Anterior cingulate cortex (tissue), 58 donors: ENCODE measurements at regions not wholly inside any gene's neighbourhood (a gene's known extent, or its start where the extent isn't known, plus 50 kb on each side); places are given as distances from the start of the nearest gene placed in this dataset.
"Not testable (repeated sequence)": the region's sequence is repeated elsewhere in the genome, so short reads cannot be mapped to it uniquely, and the experiment has no call there.

Experiments
- DNase-seq, 58 donors: peaks; one replicate each; lab custom pipeline; 2025; lab: John Stamatoyannopoulos, UW

- no peak for DNase-seq
Observed at GRCh38 chr4:65265526-65265925, 404.8 kb downstream of the EPHA5 start.

- DNase-seq = no peak
Observed at GRCh38 chr4:65259296-65259695, 411.0 kb downstream of the EPHA5 start.

GRCh38 chr4:65250916-65251315, 419.4 kb downstream of the EPHA5 start:
- no peak for DNase-seq

GRCh38 chr4:65249111-65249510, 421.2 kb downstream of the EPHA5 start:
- no peak for DNase-seq

GRCh38 chr4:65242156-65242846, 428.0 kb downstream of the EPHA5 start:
- no peak for DNase-seq

- DNase-seq = no peak
Observed at GRCh38 chr4:65241257-65241997, 428.9 kb downstream of the EPHA5 start.

DNA sequence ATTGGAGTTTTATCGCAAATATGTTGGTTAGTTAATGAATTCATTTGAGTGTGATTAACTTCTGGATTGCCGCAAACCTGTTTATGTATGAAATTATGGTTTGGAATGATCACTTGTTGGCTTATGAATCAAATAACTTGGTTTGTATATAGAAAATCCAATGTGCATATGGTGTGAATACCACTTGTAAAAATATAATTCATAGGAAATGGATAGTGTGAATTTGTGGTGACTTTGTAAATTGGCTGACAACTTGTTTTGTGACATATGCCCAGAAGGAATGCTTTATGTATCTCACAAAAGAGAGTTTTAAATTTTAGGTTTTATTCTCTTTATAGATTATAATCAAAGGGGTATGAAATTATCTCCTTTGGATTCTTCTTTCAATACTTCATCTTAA, 436.2 kb downstream of the EPHA5 start:
- no peak for DNase-seq

DNA sequence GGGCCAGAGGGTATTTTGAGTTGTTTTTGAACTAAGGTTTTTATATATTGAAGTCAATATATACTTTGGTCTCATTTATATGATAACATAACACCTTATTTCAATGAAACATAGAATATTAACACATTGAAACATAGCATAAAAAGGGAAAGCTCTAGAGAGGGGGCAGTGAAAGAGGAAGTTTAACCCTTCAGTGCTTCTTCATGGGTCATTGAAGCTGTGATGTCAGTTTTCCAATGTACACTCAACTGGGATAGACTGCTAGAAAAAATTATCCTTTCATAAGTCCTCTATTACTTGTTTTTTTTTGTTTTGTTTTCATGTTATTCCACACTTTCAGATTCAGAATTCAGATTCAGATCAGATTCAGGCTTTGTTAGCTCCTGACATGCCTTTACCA, 442.7 kb downstream of the EPHA5 start:
- DNase-seq = no peak

GRCh38 chr4:65223601-65224000, 446.7 kb downstream of the EPHA5 start:
- no peak for DNase-seq

DNA sequence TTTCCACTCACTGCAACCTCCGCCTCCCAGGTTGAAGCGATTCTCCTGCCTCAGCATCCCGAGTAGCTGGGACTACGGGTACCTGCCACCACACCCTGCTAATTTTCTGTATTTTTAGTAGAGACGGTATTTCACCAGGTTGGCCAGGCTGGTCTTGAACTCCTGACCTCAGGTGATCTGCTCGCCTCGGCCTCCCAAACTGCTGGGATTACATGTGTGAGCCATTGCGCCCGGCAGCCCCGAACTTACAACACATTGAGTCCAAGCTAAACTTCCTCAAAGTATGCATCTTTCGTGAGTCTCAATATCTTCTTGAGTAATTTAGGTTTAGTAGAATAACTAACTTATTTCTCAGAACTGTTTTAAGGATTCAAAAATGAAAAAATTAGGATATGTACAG, 447.2 kb downstream of the EPHA5 start:
- DNase-seq = not testable (repeated sequence)

DNA sequence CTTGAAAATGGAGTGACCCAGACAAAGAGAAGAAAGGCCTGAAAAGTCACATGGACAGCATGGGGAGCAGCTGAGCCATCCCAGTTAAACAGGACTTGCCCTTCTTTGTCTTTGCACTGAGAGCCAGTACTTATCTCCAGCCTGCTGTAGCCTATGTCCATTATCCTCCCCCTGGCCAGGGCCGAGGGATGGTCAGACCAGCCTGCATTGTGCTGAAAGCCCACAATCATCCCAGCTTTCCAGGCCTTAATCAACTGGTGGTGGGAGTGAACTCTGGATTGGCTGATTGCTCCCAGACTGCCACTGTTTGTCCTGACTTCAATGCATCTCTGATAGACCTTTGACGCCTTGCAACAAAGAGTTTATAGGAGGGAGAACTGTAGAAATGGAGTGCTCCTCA, 453.1 kb downstream of the EPHA5 start:
- no peak for DNase-seq

DNA sequence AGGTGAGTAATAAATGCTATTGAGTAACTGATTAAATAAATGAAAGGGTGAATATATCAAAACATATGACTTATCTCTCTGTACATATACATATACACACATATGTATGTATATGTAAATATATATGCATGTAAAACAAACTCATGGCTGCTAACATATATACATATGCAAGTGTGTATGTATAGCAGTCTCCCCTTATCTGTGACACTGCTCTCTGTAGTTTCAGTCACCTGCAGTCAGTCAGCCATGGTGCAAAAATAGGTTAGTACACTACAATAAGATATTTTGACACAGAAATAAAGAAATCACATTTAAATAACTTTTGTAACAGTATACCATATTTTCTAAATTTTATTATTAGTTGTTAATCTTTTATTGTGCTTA, 467.4 kb downstream of the EPHA5 start:
- DNase-seq = no peak

- no peak for DNase-seq
Observed at GRCh38 chr4:65202165-65202852, 468.0 kb downstream of the EPHA5 start.

DNA sequence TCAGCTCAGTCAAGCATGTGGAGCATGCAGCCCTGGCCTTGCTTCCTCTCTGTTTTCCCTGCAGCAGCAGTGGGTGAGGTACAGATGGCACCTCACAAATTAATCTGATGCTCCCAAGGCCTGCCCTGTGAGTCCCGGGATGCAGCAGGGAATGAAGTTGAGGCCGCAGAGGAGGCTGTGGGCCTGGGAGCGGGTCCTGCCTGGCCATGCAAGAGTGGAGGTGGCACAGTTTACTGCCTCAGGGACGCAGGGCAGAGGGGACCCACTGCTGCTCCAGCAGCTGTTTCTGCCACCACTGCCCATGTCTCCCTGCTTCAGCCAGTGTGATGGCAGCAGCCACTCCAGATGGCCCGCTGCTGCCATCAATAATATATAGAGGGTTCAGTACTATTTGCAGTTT, 474.6 kb downstream of the EPHA5 start:
- no peak for DNase-seq

DNA sequence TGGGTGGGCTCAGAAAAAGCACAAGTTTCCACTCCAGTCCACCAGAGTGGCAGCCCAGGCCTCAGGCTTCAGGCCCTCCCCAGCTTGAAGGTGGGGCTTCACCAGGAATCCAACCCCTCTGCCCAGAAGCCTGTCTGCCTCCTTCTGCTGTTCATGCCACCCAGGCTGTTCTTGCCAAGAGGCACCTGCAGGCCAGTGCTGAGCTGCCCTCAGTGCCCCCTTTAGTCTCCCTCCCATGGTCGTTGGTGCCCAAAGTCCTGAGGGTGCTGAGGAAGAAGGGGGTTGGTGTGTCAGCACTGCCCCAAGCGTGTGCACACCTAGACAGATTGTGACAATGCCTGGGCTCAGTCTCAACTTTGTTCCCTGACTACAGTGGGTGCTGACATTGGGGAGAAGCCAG, 475.3 kb downstream of the EPHA5 start:
- no peak for DNase-seq

GRCh38 chr4:65193985-65194384, 476.3 kb downstream of the EPHA5 start:
- no peak for DNase-seq

- DNase-seq = no peak
Observed at GRCh38 chr4:65190780-65191179, 479.5 kb downstream of the EPHA5 start.

DNA sequence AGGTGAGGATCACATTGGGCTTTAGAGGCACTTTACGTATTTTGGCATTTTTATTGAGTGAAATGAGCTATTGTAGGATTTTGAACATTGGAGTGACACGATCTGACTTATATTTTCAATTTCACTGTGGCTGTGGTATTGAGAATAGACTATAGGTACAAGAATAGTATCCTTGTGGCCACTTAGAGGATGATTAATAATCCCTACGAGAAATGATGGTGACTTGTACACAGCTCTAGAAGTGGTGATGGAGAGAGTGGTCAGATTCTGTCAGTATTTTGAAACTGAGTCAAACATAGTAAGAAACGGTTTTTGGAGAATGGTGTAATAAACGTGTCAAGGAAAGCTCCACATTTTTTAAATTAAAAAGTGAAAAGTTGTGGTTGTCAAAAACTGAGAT, 494.7 kb downstream of the EPHA5 start:
- DNase-seq = no peak

GRCh38 chr4:65170768-65171514, 499.3 kb downstream of the EPHA5 start:
- DNase-seq = no peak

DNA sequence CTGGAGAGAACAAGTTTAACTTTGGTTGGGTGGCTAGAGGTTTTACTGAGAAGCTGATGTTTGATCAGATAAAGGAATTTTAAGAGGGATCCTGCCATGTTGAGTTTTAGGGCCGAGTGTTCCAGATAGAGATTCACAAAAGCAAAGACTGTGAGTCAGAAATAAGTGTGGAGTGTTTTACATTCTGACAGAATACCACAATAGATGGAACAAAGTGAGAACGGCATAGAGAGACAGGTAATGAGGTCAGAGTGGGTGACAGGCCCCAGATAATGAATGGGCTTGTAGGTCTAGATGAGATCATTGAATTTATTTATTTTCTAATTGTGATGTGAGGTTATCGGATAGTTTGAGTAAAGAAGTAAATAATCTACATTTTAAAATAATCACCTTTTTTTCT, 502.6 kb downstream of the EPHA5 start:
- DNase-seq = no peak

DNA sequence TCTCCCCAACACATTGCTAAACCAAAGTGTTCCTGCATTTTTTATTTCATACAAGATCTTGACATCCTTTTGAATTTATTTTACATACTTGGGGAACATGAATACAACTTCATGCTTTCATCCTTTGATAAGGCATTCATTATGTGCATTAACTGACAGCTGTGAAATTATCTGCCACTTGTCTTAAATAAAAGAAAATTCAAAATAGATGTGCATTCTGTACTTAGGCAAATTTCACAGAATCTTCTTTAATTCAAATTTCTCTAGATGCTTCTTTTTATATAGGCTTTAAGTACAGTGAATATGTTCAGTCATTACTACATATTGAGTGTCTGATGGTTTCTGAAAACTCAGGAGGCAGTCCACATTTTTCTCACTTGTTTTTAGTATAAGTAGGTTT, 518.1 kb downstream of the EPHA5 start:
- DNase-seq = no peak
